ENCODE measurements at regions not wholly inside any gene's neighbourhood (a gene's known extent, or its start where the extent isn't known, plus 50 kb on each side); places are given as distances from the start of the nearest gene placed in this dataset.

DNA sequence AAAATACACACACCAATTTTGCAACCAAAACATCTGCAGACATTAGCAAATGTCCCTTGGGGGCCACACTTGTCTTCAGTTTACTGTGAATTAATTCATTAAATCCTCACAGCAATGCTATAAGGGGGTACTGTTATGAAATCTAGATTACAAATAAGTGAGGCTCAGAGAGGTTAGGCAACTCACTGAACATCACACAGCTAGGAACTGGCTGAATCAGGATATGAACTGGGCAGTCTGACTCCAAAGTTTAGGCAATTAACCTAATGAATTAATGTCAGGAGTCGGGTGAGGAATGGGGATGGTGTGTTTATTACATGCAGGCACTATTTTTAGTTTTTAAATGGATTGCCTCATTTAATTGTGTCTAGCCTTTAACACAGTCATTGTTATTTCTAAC is 305.7 kb upstream of the XYLT1 start:
- no peaks in the 10 kb centered on the region for H3K4me1 ChIP-seq (ENCODE audit: insufficient read depth, low read length, poor library complexity, severe bottlenecking)
- no peak overlapping the region for H3K4me2 ChIP-seq (ENCODE audit: low read length)
- H3K27ac ChIP-seq (ENCODE audit: low read depth, low read length, poor library complexity, severe bottlenecking): no peak overlapping the region
- no peaks in the 10 kb centered on the region for H4K20me1 ChIP-seq (ENCODE audit: insufficient read depth, low read length)
- no peaks in the 10 kb centered on the region for H3K9me2 ChIP-seq (ENCODE audit: insufficient read depth, low read length)
- POLR2A ChIA-PET: no interaction called here
- H3K36me3 ChIP-seq (ENCODE audit: insufficient read depth, low read length): no peaks in the 10 kb centered on the region
- CTCF ChIA-PET (ENCODE audit: unreplicated experiment): no interaction called here
- no peak overlapping the region for H3K4me3 ChIP-seq (ENCODE audit: low read depth, low read length, poor library complexity, severe bottlenecking)
- H2AFZ ChIP-seq (ENCODE audit: low read length): no peak overlapping the region
- DNase-seq (ENCODE audit: low spot score): no peak
- TF ChIP-seq EZH2phosphoT487 (IDR thresholded peaks at IDR 0.05; ENCODE audit: borderline replicate concordance, low read depth, low read length): no peak
- TF ChIP-seq, protein P1, sequence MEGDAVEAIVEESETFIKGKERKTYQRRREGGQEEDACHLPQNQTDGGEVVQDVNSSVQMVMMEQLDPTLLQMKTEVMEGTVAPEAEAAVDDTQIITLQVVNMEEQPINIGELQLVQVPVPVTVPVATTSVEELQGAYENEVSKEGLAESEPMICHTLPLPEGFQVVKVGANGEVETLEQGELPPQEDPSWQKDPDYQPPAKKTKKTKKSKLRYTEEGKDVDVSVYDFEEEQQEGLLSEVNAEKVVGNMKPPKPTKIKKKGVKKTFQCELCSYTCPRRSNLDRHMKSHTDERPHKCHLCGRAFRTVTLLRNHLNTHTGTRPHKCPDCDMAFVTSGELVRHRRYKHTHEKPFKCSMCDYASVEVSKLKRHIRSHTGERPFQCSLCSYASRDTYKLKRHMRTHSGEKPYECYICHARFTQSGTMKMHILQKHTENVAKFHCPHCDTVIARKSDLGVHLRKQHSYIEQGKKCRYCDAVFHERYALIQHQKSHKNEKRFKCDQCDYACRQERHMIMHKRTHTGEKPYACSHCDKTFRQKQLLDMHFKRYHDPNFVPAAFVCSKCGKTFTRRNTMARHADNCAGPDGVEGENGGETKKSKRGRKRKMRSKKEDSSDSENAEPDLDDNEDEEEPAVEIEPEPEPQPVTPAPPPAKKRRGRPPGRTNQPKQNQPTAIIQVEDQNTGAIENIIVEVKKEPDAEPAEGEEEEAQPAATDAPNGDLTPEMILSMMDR (conservative IDR thresholded peaks at IDR 0.05; ENCODE audit: low read length): no peak
- H3K9me3 ChIP-seq (ENCODE audit: low read length): no peaks in the 10 kb centered on the region
- no peaks in the 10 kb centered on the region for H3K79me2 ChIP-seq (ENCODE audit: insufficient read depth, low read depth, low read length)
- intact Hi-C loops (cut with micrococcal nuclease; ENCODE audit: unreplicated experiment): no loop called here
- BruUV-seq (replicated peaks): no TSS peak

DNA sequence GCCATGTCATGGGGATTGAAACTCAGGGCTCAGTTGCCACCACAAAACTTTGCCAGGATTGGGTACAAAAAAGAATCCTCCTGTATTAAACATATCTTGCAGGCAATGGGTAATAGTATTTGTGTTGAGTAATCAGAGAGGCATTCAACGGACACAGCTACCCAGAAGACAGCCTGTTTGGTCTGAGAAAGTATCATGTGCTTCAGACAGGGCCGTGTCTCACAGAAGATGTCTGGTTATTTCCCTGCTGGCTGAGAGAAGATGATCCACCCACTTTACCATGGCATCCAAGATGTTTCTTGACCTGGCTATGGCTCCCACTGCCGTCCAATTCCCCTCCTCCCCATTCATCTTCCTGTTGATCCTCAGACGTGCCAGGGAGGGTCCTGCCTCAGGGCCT is 304.3 kb upstream of the XYLT1 start:
- no peaks in the 10 kb centered on the region for H3K36me3 ChIP-seq (ENCODE audit: insufficient read depth, low read length)
- intact Hi-C loops (cut with micrococcal nuclease; ENCODE audit: unreplicated experiment): no loop called here
- no peaks in the 10 kb centered on the region for H3K9me2 ChIP-seq (ENCODE audit: insufficient read depth, low read length)
- no peaks in the 10 kb centered on the region for H3K9me3 ChIP-seq (ENCODE audit: low read length)
- ChIA-PET CTCF (ENCODE audit: unreplicated experiment) (no interaction called here), POLR2A (no interaction called here)
- no peak for DNase-seq (ENCODE audit: low spot score)
- H4K20me1 ChIP-seq (ENCODE audit: insufficient read depth, low read length): no peaks in the 10 kb centered on the region
- H3K79me2 ChIP-seq (ENCODE audit: insufficient read depth, low read depth, low read length): no peaks in the 10 kb centered on the region
- H3K4me3 ChIP-seq (ENCODE audit: low read depth, low read length, poor library complexity, severe bottlenecking): no peak overlapping the region
- TF ChIP-seq, protein P1 (conservative IDR thresholded peaks at IDR 0.05; ENCODE audit: low read length): no peak
- TF ChIP-seq EZH2phosphoT487 (IDR thresholded peaks at IDR 0.05; ENCODE audit: borderline replicate concordance, low read depth, low read length): no peak
- no peak overlapping the region for H3K4me2 ChIP-seq (ENCODE audit: low read length)
- no peak overlapping the region for H3K27ac ChIP-seq (ENCODE audit: low read depth, low read length, poor library complexity, severe bottlenecking)
- BruUV-seq (replicated peaks): no TSS peak
- no peaks in the 10 kb centered on the region for H3K4me1 ChIP-seq (ENCODE audit: insufficient read depth, low read length, poor library complexity, severe bottlenecking)
- H2AFZ ChIP-seq (ENCODE audit: low read length): no peak overlapping the region

DNA sequence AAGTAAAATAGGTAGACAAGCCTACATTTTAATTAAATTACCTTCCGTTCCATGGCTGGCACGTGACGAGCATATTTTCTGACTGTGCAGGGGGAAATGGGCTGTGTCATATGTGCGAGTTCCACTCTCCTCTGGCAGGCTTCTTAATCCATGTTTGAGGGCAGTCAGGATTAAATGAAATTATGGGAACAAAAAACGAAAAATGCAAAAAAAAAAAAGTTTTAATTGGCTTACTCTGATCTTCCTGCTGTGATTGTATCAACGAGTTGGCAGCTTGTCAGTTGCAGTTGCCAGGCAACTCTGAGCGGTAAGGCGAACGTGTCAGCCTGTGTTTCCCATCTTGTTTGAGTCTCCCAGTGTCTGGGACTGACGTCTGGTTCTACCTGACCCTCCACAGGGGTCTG is 302.9 kb upstream of the XYLT1 start:
- no peaks in the 10 kb centered on the region for H3K79me2 ChIP-seq (ENCODE audit: insufficient read depth, low read depth, low read length)
- H3K4me3 ChIP-seq (ENCODE audit: low read depth, low read length, poor library complexity, severe bottlenecking): no peak overlapping the region
- DNase-seq (ENCODE audit: low spot score): no peak
- no TSS peak for BruUV-seq (replicated peaks)
- no peaks in the 10 kb centered on the region for H3K36me3 ChIP-seq (ENCODE audit: insufficient read depth, low read length)
- no peaks in the 10 kb centered on the region for H3K4me1 ChIP-seq (ENCODE audit: insufficient read depth, low read length, poor library complexity, severe bottlenecking)
- no peak overlapping the region for H2AFZ ChIP-seq (ENCODE audit: low read length)
- ChIA-PET POLR2A (no interaction called here), CTCF (ENCODE audit: unreplicated experiment) (no interaction called here)
- H3K4me2 ChIP-seq (ENCODE audit: low read length): no peak overlapping the region
- no peak for TF ChIP-seq EZH2phosphoT487 (IDR thresholded peaks at IDR 0.05; ENCODE audit: borderline replicate concordance, low read depth, low read length)
- TF ChIP-seq, protein P1 (conservative IDR thresholded peaks at IDR 0.05; ENCODE audit: low read length): no peak
- no peak overlapping the region for H3K27ac ChIP-seq (ENCODE audit: low read depth, low read length, poor library complexity, severe bottlenecking)
- no peaks in the 10 kb centered on the region for H3K9me3 ChIP-seq (ENCODE audit: low read length)
- no peaks in the 10 kb centered on the region for H4K20me1 ChIP-seq (ENCODE audit: insufficient read depth, low read length)
- H3K9me2 ChIP-seq (ENCODE audit: insufficient read depth, low read length): no peaks in the 10 kb centered on the region
- intact Hi-C loops (cut with micrococcal nuclease; ENCODE audit: unreplicated experiment): no loop called here
